HG02759 (cell line): ENCODE measurements at regions not wholly inside any gene's neighbourhood (a gene's known extent, or its start where the extent isn't known, plus 50 kb on each side); places are given as distances from the start of the nearest gene placed in this dataset.
"Not testable (repeated sequence)": the region's sequence is repeated elsewhere in the genome, so short reads cannot be mapped to it uniquely, and the experiment has no call there.

Experiments
- ATAC-seq: cut with Tn5 transposase; IDR thresholded peaks from one replicate; pipeline ENCODE4 v1.9.1; 2021; ENCODE audit warnings: mild to moderate bottlenecking, moderate library complexity; ENCODE audit not compliant: unreplicated experiment

- not testable (repeated sequence) for ATAC-seq
Measured at GRCh38 chr10:27347827-27348207, 107.2 kb upstream of the ACBD5 start.

DNA sequence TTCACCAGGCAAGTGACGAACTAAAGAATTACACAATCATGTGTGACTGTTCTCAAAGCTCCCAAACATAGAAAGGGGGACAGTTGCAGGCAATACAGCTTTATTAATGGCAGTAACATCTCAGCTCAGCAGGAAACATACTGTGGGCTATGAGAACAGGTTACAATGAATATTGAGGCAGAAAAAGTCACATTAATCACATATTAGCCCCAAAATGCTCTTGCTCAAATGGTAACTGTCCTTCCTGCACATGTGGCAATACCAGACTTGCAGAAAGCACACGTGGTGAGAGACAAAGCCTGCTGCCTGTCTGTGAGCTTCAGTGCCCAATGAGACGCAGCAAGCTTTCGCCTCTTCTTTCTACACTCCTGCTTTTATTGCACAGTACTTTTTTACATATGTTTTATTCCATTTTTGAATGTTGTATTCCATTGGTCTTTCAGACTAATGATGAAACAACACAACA is 104.9 kb upstream of the ACBD5 start:
- ATAC-seq = peak; percentile 57

- ATAC-seq = peak; percentile 72
Measured at GRCh38 chr10:27344568-27345454, 104.2 kb upstream of the ACBD5 start.

DNA sequence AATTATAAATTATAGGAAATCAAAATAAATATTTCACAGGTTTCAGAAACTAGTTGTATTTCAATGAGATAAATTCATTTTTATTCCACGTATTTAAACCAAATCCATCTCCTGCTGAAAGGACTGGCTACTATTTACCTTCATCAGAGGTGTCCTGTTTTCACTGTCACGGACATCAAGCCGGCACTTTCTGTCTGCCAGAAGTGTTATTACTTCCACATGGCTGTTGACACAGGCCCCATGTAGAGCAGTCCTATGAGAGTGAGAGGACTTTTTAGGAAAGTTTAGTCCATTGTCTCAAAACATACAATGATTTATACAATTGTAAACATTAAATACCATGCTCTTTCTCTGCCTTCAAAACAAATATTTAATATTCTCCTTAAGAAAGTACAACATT is 100.4 kb upstream of the ACBD5 start:
- ATAC-seq = no peak

DNA sequence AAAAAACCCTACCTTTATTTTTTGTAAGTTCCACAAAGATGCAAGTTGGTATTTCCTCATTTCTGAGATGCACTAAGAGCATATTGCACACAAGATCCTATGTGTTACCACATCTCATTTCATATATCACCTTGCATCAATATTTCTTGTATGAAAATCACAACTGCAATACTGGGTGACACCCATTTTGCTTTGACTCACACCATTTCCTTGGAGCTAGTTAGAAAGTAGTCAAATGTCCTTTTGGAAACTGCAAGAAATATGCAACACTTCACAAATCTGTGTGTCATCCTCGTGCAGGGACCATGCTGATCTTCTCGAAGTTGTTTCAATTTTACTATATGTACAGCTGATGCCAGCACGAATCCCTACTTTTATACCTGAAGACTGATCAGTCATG is 94.6 kb upstream of the ACBD5 start:
- not testable (repeated sequence) for ATAC-seq

DNA sequence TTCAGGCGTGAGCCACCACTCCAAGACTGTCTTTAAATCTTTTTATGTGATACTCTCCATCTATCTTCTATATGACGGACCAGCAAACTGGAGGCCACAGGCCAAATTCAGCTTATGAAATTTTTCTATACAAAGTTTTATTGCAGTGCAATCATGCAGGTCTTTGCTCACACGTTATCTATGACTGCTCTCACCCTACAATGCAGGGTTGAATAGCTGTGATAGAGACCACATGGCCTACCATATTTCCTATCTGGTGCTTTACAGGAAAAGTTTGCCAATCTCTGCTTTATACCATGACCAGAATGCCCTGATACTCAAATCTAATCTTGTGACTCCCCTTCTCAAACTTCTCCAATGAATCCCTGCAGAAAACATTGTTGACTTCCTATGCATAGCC is 89.5 kb upstream of the ACBD5 start:
- no peak for ATAC-seq

DNA sequence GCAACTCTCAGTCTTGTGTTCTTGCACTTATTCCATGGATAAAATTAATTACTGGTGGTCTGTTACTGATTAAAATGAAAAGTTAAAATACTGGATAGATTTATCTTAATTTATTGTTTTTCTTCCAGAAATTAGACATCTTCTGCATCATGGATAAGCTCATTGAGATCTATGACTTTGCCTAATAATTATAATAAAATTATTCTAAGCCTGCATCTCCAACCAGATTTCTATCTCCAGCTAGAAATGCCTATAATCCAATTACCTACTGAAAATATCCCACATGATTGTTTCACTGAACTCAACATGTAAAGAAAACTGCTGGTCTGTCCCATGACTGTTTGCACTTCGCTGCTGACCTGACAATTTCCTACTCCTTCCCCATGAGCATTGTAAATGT is 88.3 kb upstream of the ACBD5 start:
- no peak for ATAC-seq

- ATAC-seq = not testable (repeated sequence)
Measured at GRCh38 chr10:27326748-27327147, 86.2 kb upstream of the ACBD5 start.

- peak; percentile 83 for ATAC-seq
Measured at GRCh38 chr10:27319752-27320431, 79.3 kb upstream of the ACBD5 start.

DNA sequence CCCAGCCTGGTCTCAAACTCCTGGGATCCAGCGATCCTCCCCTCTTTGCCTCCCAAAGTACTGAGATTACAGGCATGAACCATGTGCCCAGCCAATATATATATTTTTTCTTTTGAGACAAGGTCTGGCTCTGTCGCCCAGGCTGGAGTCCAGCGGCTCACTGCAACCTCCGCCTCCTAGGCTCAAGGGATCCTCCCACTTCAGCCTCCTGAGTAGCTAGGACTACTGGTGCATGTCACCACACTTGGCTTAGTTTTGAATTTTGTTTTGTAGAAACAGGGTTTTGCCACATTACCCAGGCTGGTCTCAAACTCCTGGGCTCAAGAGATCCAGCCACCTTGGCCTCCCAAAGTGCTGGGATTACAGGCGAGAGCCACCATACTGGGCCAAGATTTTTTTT is 78.5 kb upstream of the ACBD5 start:
- peak; percentile 14 for ATAC-seq

DNA sequence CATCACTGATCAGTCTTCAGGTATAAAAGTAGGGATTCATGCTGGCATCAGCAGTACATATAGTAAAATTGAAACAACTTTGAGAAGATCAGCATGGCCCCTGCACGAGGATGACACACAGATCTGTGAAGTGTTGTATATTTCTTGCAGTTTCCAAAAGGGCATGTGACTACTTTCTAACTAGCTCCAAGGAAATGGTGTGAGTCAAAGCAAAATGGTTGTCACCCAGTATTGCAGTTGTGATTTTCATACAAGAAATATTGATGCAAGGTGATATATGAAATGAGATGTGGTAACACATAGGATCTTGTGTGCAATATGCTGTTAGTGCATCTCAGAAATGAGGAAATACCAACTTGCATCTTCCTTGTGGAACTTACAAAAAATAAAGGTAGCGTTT is 74.5 kb upstream of the ACBD5 start:
- ATAC-seq = not testable (repeated sequence)

- ATAC-seq = not testable (repeated sequence)
Measured at GRCh38 chr10:27313586-27313985, 73.0 kb upstream of the ACBD5 start.

DNA sequence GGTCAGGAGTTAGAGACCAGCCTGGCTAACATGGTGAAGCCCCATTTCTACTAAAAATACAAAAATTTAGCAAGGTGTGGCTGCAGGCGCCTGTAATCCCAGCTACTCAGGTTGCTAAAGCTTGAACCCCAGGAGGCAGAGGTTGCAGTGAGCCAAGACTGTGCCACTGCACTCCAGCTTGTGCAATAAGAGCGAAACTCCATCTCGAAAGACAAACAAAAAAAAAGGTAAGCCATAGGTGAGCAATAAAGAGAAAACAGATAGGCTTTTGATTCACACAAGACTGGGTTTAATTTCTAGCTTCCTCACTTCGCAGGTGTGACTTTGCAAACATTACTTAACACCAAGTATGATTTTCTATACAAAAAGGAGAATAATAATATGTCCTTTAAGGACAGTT is 72.3 kb upstream of the ACBD5 start:
- no peak for ATAC-seq

DNA sequence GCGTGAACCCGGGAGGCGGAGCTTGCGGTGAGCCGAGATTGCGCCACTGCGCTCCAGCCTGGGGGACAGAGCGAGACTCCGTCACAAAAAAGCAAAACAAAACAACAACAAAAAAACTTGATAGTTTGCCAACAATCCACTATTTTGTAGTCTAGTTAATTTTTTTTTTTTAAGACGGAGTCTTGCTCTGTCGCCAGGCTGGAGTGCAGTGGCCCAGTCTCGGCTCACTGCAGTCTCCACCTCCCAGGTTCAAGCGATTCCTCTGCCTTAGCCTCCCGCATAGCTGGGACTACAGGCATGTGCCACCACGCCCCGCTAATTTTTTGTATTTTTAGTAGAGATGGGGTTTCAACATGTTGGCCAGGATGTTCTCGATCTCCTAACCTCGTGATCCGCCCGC is 71.2 kb upstream of the ACBD5 start:
- not testable (repeated sequence) for ATAC-seq

DNA sequence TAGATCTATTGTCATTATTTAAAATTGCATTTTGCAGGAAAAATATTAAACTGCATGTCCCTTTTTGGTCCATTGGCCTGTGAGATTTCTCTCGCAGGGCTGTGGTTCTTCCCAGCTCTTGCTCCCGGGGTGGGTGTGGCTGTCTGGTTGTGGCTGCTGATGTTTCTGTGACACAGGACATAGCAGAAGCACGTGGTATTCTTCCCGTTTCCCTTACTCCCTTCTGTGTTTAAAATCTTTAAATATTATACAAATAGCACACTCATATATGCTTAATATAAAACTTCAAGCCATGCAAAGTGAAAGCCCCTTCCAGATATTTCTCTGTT is 57.9 kb upstream of the ACBD5 start:
- not testable (repeated sequence) for ATAC-seq

DNA sequence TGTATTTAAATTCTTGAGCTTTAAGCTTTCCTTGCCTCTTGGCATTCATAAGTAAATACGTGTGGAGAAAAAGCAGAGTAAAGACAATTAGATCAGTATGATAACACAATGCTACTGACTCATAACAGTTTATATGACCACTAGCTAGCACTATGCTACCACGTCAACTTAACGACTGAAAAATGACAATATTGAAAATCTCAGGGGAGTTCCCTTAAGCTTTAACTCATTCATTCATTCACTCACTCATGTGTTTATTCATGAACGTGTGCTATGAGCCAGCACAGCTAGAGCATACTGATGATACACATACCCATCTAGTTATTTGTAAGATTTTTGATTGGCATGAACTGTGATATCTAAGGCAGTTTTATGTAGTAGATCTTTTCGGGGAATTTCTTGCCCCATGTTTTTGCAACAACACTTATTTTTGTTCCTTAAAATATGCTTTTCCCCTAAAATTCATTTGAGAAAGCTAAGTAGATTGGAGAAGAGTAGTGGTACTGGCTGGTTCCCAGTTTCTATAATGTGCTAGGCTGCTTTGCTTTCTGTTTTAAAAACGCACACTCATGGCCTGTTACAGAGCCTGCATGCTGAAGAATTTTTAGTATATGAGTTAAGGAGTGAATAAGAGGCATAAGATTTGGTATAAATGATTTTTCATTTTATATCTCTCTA is 57.4 kb upstream of the ACBD5 start:
- ATAC-seq = no peak

DNA sequence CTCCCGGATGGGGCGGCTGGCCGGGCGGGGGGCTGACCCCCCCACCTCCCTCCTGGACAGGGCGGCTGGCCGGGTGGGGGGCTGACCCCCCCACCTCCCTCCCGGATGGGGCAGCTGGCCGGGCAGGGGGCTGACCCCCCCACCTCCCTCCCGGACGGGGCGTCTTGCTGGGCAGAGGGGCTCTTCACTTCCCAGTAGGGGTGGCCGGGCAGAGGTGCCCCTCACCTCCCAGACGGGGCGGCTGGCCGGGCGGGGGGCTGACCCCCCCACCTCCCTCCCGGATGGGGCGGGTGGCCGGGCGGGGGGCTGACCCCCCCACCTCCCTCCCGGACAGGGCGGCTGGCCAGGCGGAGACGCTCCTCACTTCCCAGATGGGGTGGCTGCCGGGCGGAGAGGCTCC is 55.7 kb upstream of the ACBD5 start:
- not testable (repeated sequence) for ATAC-seq

DNA sequence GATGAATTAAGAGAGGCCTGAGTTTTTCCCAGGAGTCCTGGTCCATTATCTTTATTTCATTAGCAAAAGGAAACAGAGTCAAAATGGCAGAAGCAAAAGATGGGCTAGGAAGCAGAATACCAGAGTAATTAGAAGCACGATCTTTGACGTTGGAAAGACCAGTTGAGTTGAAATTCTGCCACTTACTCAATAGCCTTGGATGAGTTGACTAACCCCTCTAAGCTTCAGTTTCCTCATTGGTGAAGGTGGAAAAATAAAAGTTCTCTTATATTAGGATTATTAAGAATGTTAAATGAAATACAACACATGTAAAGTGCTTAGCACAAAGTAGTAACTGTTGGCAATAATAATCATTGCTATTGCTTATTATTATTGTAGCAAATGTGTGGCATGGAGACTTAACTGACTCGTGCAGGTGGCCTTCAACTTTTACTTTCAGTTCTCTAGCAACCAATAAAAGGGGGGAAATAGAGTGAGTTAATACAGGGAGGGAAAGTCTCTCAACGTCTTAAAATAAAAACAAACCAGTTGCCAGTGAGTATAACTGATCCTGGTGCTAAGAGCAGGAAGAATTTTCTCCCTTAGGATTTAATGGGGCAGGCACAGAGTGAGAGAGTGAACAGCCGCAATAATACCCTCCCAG is 50.8 kb upstream of the ACBD5 start:
- ATAC-seq = peak; percentile 75
